ENCODE measurements at regions not wholly inside any gene's neighbourhood (a gene's known extent, or its start where the extent isn't known, plus 50 kb on each side); places are given as distances from the start of the nearest gene placed in this dataset.
A peak's percentile ranks its signal among the peaks of the same experiment; 100 is the strongest.

DNA sequence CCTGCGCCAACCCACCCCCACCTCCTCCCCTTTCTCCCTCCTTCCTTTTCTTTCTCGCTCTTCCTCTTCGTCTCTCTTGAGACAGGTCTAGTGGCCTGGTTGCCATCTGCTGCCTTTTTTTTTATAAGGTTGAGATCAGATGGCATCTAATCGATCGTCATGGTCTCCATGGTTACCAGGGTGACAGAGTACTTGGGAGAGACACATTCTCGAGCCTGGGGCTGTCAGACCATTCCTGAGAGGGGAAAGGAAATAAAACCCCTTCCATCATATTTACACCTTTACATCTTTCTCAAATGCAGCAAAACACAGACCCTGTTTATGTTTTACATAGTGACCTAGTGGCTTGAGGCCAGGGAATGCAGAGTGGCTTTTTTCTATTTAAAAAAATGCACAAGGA lies 53.5 kb upstream of the SLC22A15 start:
- Histone ChIP-seq H3K9me3 (replicated peaks; ENCODE audit: control insufficient read depth, insufficient read depth, low read depth, low read length) (no peaks in the 10 kb centered on the region), H3K27me3 (ENCODE audit: control insufficient read depth in 2 of 2, insufficient read depth in 2 of 2, low read length in 2 of 2) (peaks cover 5 to 6% of the 10 kb centered on the region in 2 experiments), H4K20me1 (replicated peaks; ENCODE audit: control insufficient read depth, insufficient read depth, low read length) (no peaks in the 10 kb centered on the region), H3K36me3 (ENCODE audit: control insufficient read depth, insufficient read depth, low read length) (no peaks in the 10 kb centered on the region), H3K4me2 (ENCODE audit: insufficient read depth, low read length) (no peak overlapping the region), H2AFZ (ENCODE audit: low read depth, low read length) (no peak overlapping the region), H3K79me2 (ENCODE audit: control insufficient read depth, insufficient read depth, low read length) (no peaks in the 10 kb centered on the region), H3K27ac (ENCODE audit: extremely low read depth, low read depth, low read length) (no peak overlapping the region), H3K9me1 (ENCODE audit: control insufficient read depth, insufficient read depth, low read length) (no peaks in the 10 kb centered on the region), H3K4me1 (replicated peaks in 1 of 2; ENCODE audit: control insufficient read depth in 2 of 2, insufficient read depth in 2 of 2, low read length in 2 of 2) (no peaks in the 10 kb centered on the region), H3K9ac (ENCODE audit: insufficient read depth in 1 of 2, low read depth in 2 of 2, low read length in 2 of 2) (no peak overlapping the region), H3K4me3 (no peak overlapping the region)
- in situ Hi-C loops (cut with MboI) (no loop called here), intact Hi-C loops (cut with micrococcal nuclease) (no loop called here)
- no TSS peak for BruUV-seq (replicated peaks)
- FAIRE-seq (no peak), ATAC-seq (no peak), DNase-seq (ENCODE audit: extremely low read depth in 1 of 4, low spot score in 3 of 4) (no peak)
- TF ChIP-seq RFX1 (IDR thresholded peaks at IDR 0.05) (peak; percentile 47), BCOR (IDR thresholded peaks at IDR 0.05) (no peak)
- 0% methylated on average over 5 of the region's 6 CpGs for WGBS (ENCODE audit: insufficient coverage, low coverage, missing lambda C conversion rate)
- ChIA-PET POLR2A (no interaction called here), CTCF (ENCODE audit: low intra/inter-chr PET ratio) (no interaction called here)

DNA sequence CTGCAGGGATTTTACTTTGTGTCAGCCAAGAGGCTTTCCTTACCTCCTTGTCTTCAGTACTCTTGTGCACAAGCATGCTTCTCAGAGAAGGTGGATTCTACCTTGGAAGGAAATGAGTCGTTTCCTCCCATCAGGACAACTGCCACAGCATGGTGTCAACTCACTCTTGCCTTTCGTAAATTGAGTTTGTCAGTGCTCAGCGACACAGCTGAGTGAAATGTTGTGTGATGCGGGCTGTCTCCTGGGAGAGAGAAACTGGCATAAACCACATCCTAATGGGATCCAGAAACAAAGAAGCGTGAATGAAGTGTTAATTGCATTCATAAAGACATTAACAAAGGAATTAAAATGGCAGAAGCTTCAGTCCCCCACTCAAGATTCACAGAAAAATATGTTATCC lies 51.5 kb upstream of the SLC22A15 start:
- FAIRE-seq, result no peak
- Histone ChIP-seq H3K9me1 (ENCODE audit: control insufficient read depth, insufficient read depth, low read length) (no peaks in the 10 kb centered on the region), H3K27ac (ENCODE audit: extremely low read depth, low read depth, low read length) (no peak overlapping the region), H3K27me3 (ENCODE audit: control insufficient read depth in 2 of 2, insufficient read depth in 2 of 2, low read length in 2 of 2) (peaks cover 10 to 15% of the 10 kb centered on the region in 2 experiments), H3K4me2 (ENCODE audit: insufficient read depth, low read length) (no peak overlapping the region), H3K9me3 (replicated peaks; ENCODE audit: control insufficient read depth, insufficient read depth, low read depth, low read length) (no peaks in the 10 kb centered on the region), H3K4me1 (replicated peaks in 1 of 2; ENCODE audit: control insufficient read depth in 2 of 2, insufficient read depth in 2 of 2, low read length in 2 of 2) (no peaks in the 10 kb centered on the region), H3K36me3 (ENCODE audit: control insufficient read depth, insufficient read depth, low read length) (no peaks in the 10 kb centered on the region), H3K79me2 (ENCODE audit: control insufficient read depth, insufficient read depth, low read length) (no peaks in the 10 kb centered on the region), H2AFZ (ENCODE audit: low read depth, low read length) (no peak overlapping the region), H4K20me1 (replicated peaks; ENCODE audit: control insufficient read depth, insufficient read depth, low read length) (no peaks in the 10 kb centered on the region), H3K4me3 (no peak overlapping the region), H3K9ac (ENCODE audit: insufficient read depth in 1 of 2, low read depth in 2 of 2, low read length in 2 of 2) (no peak overlapping the region)
- in situ Hi-C loops (cut with MboI) (no loop called here), intact Hi-C loops (cut with micrococcal nuclease) (no loop called here)
- 0% methylated on average over 5 of the region's 5 CpGs for WGBS (ENCODE audit: insufficient coverage, low coverage, missing lambda C conversion rate)
- ChIA-PET CTCF (ENCODE audit: low intra/inter-chr PET ratio) (no interaction called here), POLR2A (no interaction called here)
- no TSS peak for BruUV-seq (replicated peaks)
- ATAC-seq, result no peak
- TF ChIP-seq NCOA4 (IDR thresholded peaks at IDR 0.05; ENCODE audit: partially characterized antibody) (no peak), ZNF79 (CRISPR knock-in tag; IDR thresholded peaks at IDR 0.05; ENCODE audit: low read depth) (no peak)
- TF ChIP-seq, protein P1, sequence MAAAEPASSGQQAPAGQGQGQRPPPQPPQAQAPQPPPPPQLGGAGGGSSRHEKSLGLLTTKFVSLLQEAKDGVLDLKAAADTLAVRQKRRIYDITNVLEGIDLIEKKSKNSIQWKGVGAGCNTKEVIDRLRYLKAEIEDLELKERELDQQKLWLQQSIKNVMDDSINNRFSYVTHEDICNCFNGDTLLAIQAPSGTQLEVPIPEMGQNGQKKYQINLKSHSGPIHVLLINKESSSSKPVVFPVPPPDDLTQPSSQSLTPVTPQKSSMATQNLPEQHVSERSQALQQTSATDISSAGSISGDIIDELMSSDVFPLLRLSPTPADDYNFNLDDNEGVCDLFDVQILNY (CRISPR knock-in tag; IDR thresholded peaks at IDR 0.05), result no peak
- DNase-seq (ENCODE audit: extremely low read depth in 1 of 4, low spot score in 3 of 4), result no peak
